HEK293 (cell line): ENCODE measurements at regions not wholly inside any gene's neighbourhood (a gene's known extent, or its start where the extent isn't known, plus 50 kb on each side); places are given as distances from the start of the nearest gene placed in this dataset.

Experiments
- ATF2 ChIP-seq: fragments of 450-650 bp; formaldehyde crosslinking; IDR thresholded peaks from 2 replicates; pipeline ENCODE4 v1.5.1; 2016; ENCODE audit warnings: missing biosample characterization, missing genetic modification characterization, low read depth
- ELK4 ChIP-seq: IDR thresholded peaks from 2 replicates; pipeline ENCODE4 v1.6.1; 2011; ENCODE audit warnings: mild to moderate bottlenecking, low read depth, low read length, borderline replicate concordance
- GLIS1 ChIP-seq: fragments of 450-650 bp; formaldehyde crosslinking; IDR thresholded peaks from 2 replicates; pipeline ENCODE4 v1.5.1; 2016; ENCODE audit warnings: missing biosample characterization, missing genetic modification characterization
- OVOL3 ChIP-seq: fragments of 450-650 bp; formaldehyde crosslinking; IDR thresholded peaks from 2 replicates; pipeline ENCODE4 v1.5.1; 2016; ENCODE audit warnings: missing biosample characterization, missing genetic modification characterization
- ZNF112 ChIP-seq: fragments of 450-650 bp; formaldehyde crosslinking; IDR thresholded peaks from 2 replicates; pipeline ENCODE4 v1.5.0; 2017; ENCODE audit warnings: missing biosample characterization, missing genetic modification characterization
- ZNF133 ChIP-seq: fragments of 450-650 bp; formaldehyde crosslinking; IDR thresholded peaks from 2 replicates; pipeline ENCODE4 v1.5.1; 2016; ENCODE audit warnings: missing biosample characterization, missing genetic modification characterization
- ZNF184 ChIP-seq: fragments of 450-650 bp; IDR thresholded peaks from 2 replicates; pipeline ENCODE4 v1.5.1; 2018; ENCODE audit warnings: missing biosample characterization, mild to moderate bottlenecking, missing genetic modification characterization
- ZNF26 ChIP-seq: fragments of 450-650 bp; formaldehyde crosslinking; IDR thresholded peaks from 2 replicates; pipeline ENCODE4 v1.5.1; 2016; ENCODE audit warnings: missing biosample characterization, missing genetic modification characterization
- ZNF302 ChIP-seq: fragments of 450-650 bp; formaldehyde crosslinking; IDR thresholded peaks from 2 replicates; pipeline ENCODE4 v1.5.1; 2016; ENCODE audit warnings: missing biosample characterization, missing genetic modification characterization, low read depth
- ZNF530 ChIP-seq: fragments of 450-650 bp; formaldehyde crosslinking; IDR thresholded peaks from 2 replicates; pipeline ENCODE4 v1.5.1; 2016; ENCODE audit warnings: low read depth, missing biosample characterization, missing genetic modification characterization
- ZSCAN30 ChIP-seq: fragments of 450-650 bp; IDR thresholded peaks from 2 replicates; pipeline ENCODE4 v1.5.1; 2018; ENCODE audit warnings: missing biosample characterization, mild to moderate bottlenecking, missing genetic modification characterization, moderate library complexity
- TF ChIP-seq, protein P1 (sequence below): fragments of 450-650 bp; formaldehyde crosslinking; IDR thresholded peaks from 2 replicates; pipeline ENCODE4 v1.5.1; 2016; ENCODE audit warnings: missing biosample characterization, missing genetic modification characterization

- TF ChIP-seq GLIS1 (no peak), OVOL3 (tag by site-specific recombination) (no peak), ZNF302 (no peak), ATF2 (tag by site-specific recombination) (no peak), ZNF112 (tag by site-specific recombination) (no peak), ZNF530 (tag by site-specific recombination) (no peak), ZNF133 (no peak), ZNF26 (tag by site-specific recombination) (no peak), ZSCAN30 (no peak), ZNF184 (tag by site-specific recombination) (no peak), ELK4 (no peak)
- TF ChIP-seq, protein P1, sequence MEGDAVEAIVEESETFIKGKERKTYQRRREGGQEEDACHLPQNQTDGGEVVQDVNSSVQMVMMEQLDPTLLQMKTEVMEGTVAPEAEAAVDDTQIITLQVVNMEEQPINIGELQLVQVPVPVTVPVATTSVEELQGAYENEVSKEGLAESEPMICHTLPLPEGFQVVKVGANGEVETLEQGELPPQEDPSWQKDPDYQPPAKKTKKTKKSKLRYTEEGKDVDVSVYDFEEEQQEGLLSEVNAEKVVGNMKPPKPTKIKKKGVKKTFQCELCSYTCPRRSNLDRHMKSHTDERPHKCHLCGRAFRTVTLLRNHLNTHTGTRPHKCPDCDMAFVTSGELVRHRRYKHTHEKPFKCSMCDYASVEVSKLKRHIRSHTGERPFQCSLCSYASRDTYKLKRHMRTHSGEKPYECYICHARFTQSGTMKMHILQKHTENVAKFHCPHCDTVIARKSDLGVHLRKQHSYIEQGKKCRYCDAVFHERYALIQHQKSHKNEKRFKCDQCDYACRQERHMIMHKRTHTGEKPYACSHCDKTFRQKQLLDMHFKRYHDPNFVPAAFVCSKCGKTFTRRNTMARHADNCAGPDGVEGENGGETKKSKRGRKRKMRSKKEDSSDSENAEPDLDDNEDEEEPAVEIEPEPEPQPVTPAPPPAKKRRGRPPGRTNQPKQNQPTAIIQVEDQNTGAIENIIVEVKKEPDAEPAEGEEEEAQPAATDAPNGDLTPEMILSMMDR = no peak
Measured at GRCh38 chr5:101517795-101518194, 614.7 kb upstream of the ST8SIA4 start.
